ENCODE measurements at regions not wholly inside any gene's neighbourhood (a gene's known extent, or its start where the extent isn't known, plus 50 kb on each side); places are given as distances from the start of the nearest gene placed in this dataset.

- TF ChIP-seq SMARCC2 (IDR thresholded peaks at IDR 0.05) (no peak), SNAPC5 (CRISPR knock-in tag; IDR thresholded peaks at IDR 0.05; ENCODE audit: borderline replicate concordance) (no peak), NFE2L2 (IDR thresholded peaks at IDR 0.05; ENCODE audit: low read length) (no peak), SP2 (CRISPR knock-in tag; IDR thresholded peaks at IDR 0.05) (no peak), JUND (CRISPR knock-in tag; IDR thresholded peaks at IDR 0.05) (no peak), TBP (CRISPR knock-in tag; IDR thresholded peaks at IDR 0.05) (no peak)
Observed at GRCh38 chr5:124054564-124054963, 542.6 kb downstream of the CSNK1G3 start.
